Hepatocyte (in vitro differentiated cells): ENCODE measurements at regions not wholly inside any gene's neighbourhood (a gene's known extent, or its start where the extent isn't known, plus 50 kb on each side); places are given as distances from the start of the nearest gene placed in this dataset.

Source experiments
- CTCF ChIP-seq: fragments of 200-600 bp; sonication (generic); IDR thresholded peaks from 2 replicates; pipeline ENCODE4 v1.5.1; 2016; ENCODE audit warnings: antibody characterized with exemption, mild to moderate bottlenecking; ENCODE audit not compliant: poor library complexity
- EZH2 ChIP-seq: fragments of 200-600 bp; sonication (generic); IDR thresholded peaks from 2 replicates; pipeline ENCODE4 v1.6.1; 2016; ENCODE audit warnings: antibody characterized with exemption, mild to moderate bottlenecking, borderline replicate concordance

DNA sequence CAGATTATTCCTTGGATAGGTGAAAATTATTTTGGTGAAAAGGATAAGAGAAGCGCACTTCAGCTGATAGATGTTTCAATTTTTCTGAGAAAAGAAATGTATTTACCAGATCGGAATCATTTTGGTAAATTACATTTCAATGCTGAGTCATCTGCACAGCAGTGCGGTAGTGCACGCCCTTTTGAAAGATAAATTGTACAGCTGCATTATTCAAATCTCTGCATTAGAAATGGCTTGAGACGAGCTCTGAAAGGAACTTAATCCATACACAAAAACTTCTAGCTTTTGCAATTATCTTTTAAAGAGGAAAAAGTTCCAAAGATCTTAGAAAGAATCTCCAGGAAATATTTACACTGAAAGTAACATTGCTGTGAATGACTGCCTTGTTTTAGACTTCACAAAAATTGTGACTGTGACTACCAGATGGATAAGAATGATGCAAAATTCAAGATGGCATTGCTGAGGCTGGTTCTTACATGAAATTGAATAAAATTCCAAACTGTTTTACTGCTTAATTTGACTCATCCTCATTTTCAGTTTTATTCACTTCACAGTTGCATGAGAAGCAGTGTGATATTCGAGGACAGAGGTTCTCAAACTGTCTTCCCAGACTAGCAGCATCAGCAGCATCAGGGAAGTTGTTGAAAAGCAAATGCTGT lies 161.7 kb downstream of the RND3 start:
- TF ChIP-seq EZH2: no peak
- TF ChIP-seq CTCF: no peak
